Motor neuron (in vitro differentiated cells): ENCODE measurements at regions not wholly inside any gene's neighbourhood (a gene's known extent, or its start where the extent isn't known, plus 50 kb on each side); places are given as distances from the start of the nearest gene placed in this dataset.

Source experiments
- ATAC-seq, 8 experiments: fragments of 200-7000 bp; cut with Tn5 transposase; replicated peaks in 6 of 8; 2 replicates each; pipeline ENCODE4 v1.8.0; 2021; ENCODE audit warnings: mild to moderate bottlenecking in 8 of 8, moderate library complexity in 8 of 8
- H3K27ac ChIP-seq, 2 donors: fragments of 250-450 bp; sonication (Bioruptor Pico); 2 replicates each; pipeline ENCODE4 v1.9.0; 2021; ENCODE audit warnings: antibody characterized with exemption in 2 of 2, mild to moderate bottlenecking in 2 of 2, moderate library complexity in 1 of 2
- H3K4me1 ChIP-seq, 2 donors: fragments of 250-450 bp; sonication (Bioruptor Pico); replicated peaks in 1 of 2; 2 replicates each; pipeline ENCODE4 v1.6.1; 2021; ENCODE audit warnings: antibody characterized with exemption in 2 of 2, mild to moderate bottlenecking in 2 of 2, moderate library complexity in 1 of 2
- H3K4me3 ChIP-seq, 5 donors: fragments of 250-450 bp; sonication (Bioruptor Pico); 2 replicates each; pipeline ENCODE4 v1.9.0; 2021; ENCODE audit warnings: antibody characterized with exemption in 5 of 5, mild to moderate bottlenecking in 5 of 5, moderate library complexity in 4 of 5
- WGBS, 10 experiments: fragments of 450-650 bp; shearing (Covaris generic); methylation state at CpG; one replicate each; pipeline ENCODE4 v1.0.0; 2022; 5-methylcytosine and 5-hydroxymethylcytosine counted together
- in situ Hi-C, 9 experiments: fragments of 400-800 bp; cut with MboI; loops; one replicate each; pipeline ENCODE4 v1.15.0; 2021; ENCODE audit warnings: low sequenced_read_pairs in 9 of 9, low pct_unique_long_range_greater_than_20kb in 2 of 9; ENCODE audit not compliant: unreplicated experiment in 9 of 9

GRCh38 chr2:10183146-10183675, 60.7 kb downstream of the RRM2 start:
- ATAC-seq, result no peak
- no peak overlapping the region for H3K27ac ChIP-seq
- no peak overlapping the region for H3K4me3 ChIP-seq
- 80 to 100% (median 90%) methylated on average over 1 to 3 of the region's 7 CpGs; no CpG with 5 or more reads in 6 of the 10 experiments for WGBS, 10 experiments
- in situ Hi-C loops, result no loop called here
- H3K4me1 ChIP-seq, result peaks cover 17 to 24% of the 10 kb centered on the region in 2 donors

- in situ Hi-C loops, result no loop called here
- WGBS, 10 experiments, result 25 to 100% (median 40%) methylated on average over 1 to 2 of the region's 6 CpGs; no CpG with 5 or more reads in 4 of the 10 experiments
- Histone ChIP-seq H3K4me3 (no peak overlapping the region), H3K4me1 (peaks cover 17 to 22% of the 10 kb centered on the region in 2 donors), H3K27ac (no peak overlapping the region)
- ATAC-seq, result no peak
Measured at GRCh38 chr2:10184421-10184820, 61.9 kb downstream of the RRM2 start.

- ATAC-seq, result peak in 1 of 8 experiments; percentile 11
- 16 to 97% (median 85%) methylated on average over 4 to 8 of the region's 8 CpGs for WGBS, 10 experiments
- no peak overlapping the region for H3K27ac ChIP-seq
- peaks cover 13 to 16% of the 10 kb centered on the region in 2 donors for H3K4me1 ChIP-seq
- in situ Hi-C loops, result no loop called here
- H3K4me3 ChIP-seq, result no peak overlapping the region
Measured at GRCh38 chr2:10185046-10185445, 62.5 kb downstream of the RRM2 start.

GRCh38 chr2:10185755-10186154, 63.2 kb downstream of the RRM2 start:
- in situ Hi-C loops, result no loop called here
- Histone ChIP-seq H3K4me1 (peaks cover 11 to 15% of the 10 kb centered on the region in 2 donors), H3K4me3 (no peak overlapping the region), H3K27ac (no peak overlapping the region)
- WGBS, 10 experiments, result 60 to 100% (median 92%) methylated on average over 1 to 3 of the region's 4 CpGs; no CpG with 5 or more reads in 5 of the 10 experiments
- ATAC-seq, result no peak

- peaks cover 21 to 27% of the 10 kb centered on the region in 2 donors for H3K4me1 ChIP-seq
- in situ Hi-C loops, result no loop called here
- 20 to 100% (median 91%) methylated on average over 1 to 6 of the region's 24 CpGs; no CpG with 5 or more reads in 5 of the 10 experiments for WGBS, 10 experiments
- ATAC-seq, result peak in 5 of 8 experiments; percentile 79 to 85 (median 82)
- H3K4me3 ChIP-seq, result no peak overlapping the region
- H3K27ac ChIP-seq, result peak overlapping the region; percentile 71 to 72
Measured at GRCh38 chr2:10186868-10187535, 64.5 kb downstream of the RRM2 start.

- in situ Hi-C loops, result no loop called here
- WGBS, 10 experiments, result 83 to 100% (median 93%) methylated on average over 1 to 10 of the region's 14 CpGs; no CpG with 5 or more reads in 4 of the 10 experiments
- H3K27ac ChIP-seq, result peak overlapping the region; percentile 71 to 72
- ATAC-seq, result peak in 2 of 8 experiments; percentile 1 to 4
- no peak overlapping the region for H3K4me3 ChIP-seq
- peaks cover 27 to 33% of the 10 kb centered on the region in 2 donors for H3K4me1 ChIP-seq
Measured at GRCh38 chr2:10187661-10188060, 65.1 kb downstream of the RRM2 start.

- 80 to 100% (median 86%) methylated on average over 1 to 4 of the region's 7 CpGs; no CpG with 5 or more reads in 6 of the 10 experiments for WGBS, 10 experiments
- Histone ChIP-seq H3K27ac (no peak overlapping the region), H3K4me1 (peaks cover 33 to 39% of the 10 kb centered on the region in 2 donors), H3K4me3 (no peak overlapping the region)
- in situ Hi-C loops, result no loop called here
- ATAC-seq, result peak in 1 of 8 experiments; percentile 89
Measured at GRCh38 chr2:10188211-10188610, 65.7 kb downstream of the RRM2 start.

- Histone ChIP-seq H3K4me3 (no peak overlapping the region), H3K27ac (no peak overlapping the region), H3K4me1 (peaks cover 39 to 45% of the 10 kb centered on the region in 2 donors)
- in situ Hi-C loops, result no loop called here
- 80 to 100% (median 96%) methylated on average over 1 to 11 of the region's 12 CpGs; no CpG with 5 or more reads in 4 of the 10 experiments for WGBS, 10 experiments
- no peak for ATAC-seq
Measured at GRCh38 chr2:10188729-10189305, 66.3 kb downstream of the RRM2 start.

- Histone ChIP-seq H3K4me3 (no peak overlapping the region), H3K27ac (no peak overlapping the region), H3K4me1 (peaks cover 46 to 47% of the 10 kb centered on the region in 2 donors)
- in situ Hi-C loops, result no loop called here
- 70 to 100% (median 100%) methylated on average over 1 to 2 of the region's 3 CpGs; no CpG with 5 or more reads in 4 of the 10 experiments for WGBS, 10 experiments
- ATAC-seq, result no peak
Measured at GRCh38 chr2:10190255-10190654, 67.7 kb downstream of the RRM2 start.

- in situ Hi-C loops, result no loop called here
- WGBS, 10 experiments, result 80 to 100% (median 100%) methylated on average over 1 to 5 of the region's 10 CpGs; no CpG with 5 or more reads in 4 of the 10 experiments
- Histone ChIP-seq H3K4me3 (no peak overlapping the region), H3K27ac (peak overlapping the region in 1 of 2 donors; percentile 57), H3K4me1 (peaks cover 46 to 47% of the 10 kb centered on the region in 2 donors)
- no peak for ATAC-seq
Measured at GRCh38 chr2:10190737-10191532, 68.4 kb downstream of the RRM2 start.

- in situ Hi-C loops, result no loop called here
Measured at GRCh38 chr2:10191554-10191953, 69.0 kb downstream of the RRM2 start.

GRCh38 chr2:10192392-10193015, 70.0 kb downstream of the RRM2 start:
- Histone ChIP-seq H3K27ac (peak overlapping the region in 1 of 2 donors; percentile 69), H3K4me3 (no peak overlapping the region), H3K4me1 (peaks cover 37 to 38% of the 10 kb centered on the region in 2 donors)
- WGBS, 10 experiments, result 87 to 100% (median 100%) methylated on average over 1 to 7 of the region's 10 CpGs; no CpG with 5 or more reads in 3 of the 10 experiments
- ATAC-seq, result no peak
- in situ Hi-C loops, result no loop called here

More at GRCh38 chr2:10191554-10191953, 69.0 kb downstream of the RRM2 start:
- H3K27ac ChIP-seq, result peak overlapping the region in 1 of 2 donors; percentile 57
- peaks cover 46 to 47% of the 10 kb centered on the region in 2 donors for H3K4me1 ChIP-seq
- no peak for ATAC-seq
- WGBS, 10 experiments, result 80 to 100% (median 93%) methylated on average over 2 to 3 of the region's 14 CpGs; no CpG with 5 or more reads in 7 of the 10 experiments
- H3K4me3 ChIP-seq, result no peak overlapping the region
